Coronary artery (tissue), 2 donors: ENCODE measurements at regions not wholly inside any gene's neighbourhood (a gene's known extent, or its start where the extent isn't known, plus 50 kb on each side); places are given as distances from the start of the nearest gene placed in this dataset.

Experiments
- DNase-seq: peaks from one replicate; pipeline ENCODE4 v3.0.0-alpha.2; 2017; ENCODE audit warnings: low spot score
- H3K27ac ChIP-seq, 2 donors: fragments of 200-600 bp; sonication (generic); one replicate each; pipeline ENCODE4 v1.5.1; 2016 to 2019
- H3K4me3 ChIP-seq: fragments of 200-600 bp; sonication (generic); 2 replicates; pipeline ENCODE4 v1.5.1; 2016; ENCODE audit warnings: mild to moderate bottlenecking, moderate library complexity
- TF ChIP-seq, protein P1 (sequence below): fragments of 200-600 bp; sonication (generic); IDR thresholded peaks from one replicate; pipeline ENCODE4 v1.5.1; 2019; ENCODE audit warnings: antibody characterized with exemption

DNA sequence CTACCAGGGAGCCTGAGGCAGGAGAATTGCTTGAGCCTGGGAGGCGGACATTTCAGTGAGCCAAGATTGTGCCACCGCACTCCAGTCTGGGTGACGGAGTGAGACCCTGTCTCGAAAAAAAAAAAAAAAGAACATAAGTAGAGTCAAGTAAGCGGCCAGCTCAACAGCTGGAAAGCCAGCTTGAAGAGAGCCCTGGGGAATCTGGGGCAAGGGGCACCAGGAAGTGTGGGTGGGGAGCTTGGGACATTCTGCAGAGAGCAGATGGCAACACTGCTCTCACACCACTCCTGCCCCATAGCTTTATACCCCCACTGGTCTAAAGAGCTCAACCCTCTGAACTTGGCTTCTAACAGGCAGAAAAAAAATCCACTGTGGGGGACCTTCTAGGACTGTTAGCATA, 505.6 kb downstream of the BUD13 start:
- DNase-seq: no peak
- TF ChIP-seq, protein P1, sequence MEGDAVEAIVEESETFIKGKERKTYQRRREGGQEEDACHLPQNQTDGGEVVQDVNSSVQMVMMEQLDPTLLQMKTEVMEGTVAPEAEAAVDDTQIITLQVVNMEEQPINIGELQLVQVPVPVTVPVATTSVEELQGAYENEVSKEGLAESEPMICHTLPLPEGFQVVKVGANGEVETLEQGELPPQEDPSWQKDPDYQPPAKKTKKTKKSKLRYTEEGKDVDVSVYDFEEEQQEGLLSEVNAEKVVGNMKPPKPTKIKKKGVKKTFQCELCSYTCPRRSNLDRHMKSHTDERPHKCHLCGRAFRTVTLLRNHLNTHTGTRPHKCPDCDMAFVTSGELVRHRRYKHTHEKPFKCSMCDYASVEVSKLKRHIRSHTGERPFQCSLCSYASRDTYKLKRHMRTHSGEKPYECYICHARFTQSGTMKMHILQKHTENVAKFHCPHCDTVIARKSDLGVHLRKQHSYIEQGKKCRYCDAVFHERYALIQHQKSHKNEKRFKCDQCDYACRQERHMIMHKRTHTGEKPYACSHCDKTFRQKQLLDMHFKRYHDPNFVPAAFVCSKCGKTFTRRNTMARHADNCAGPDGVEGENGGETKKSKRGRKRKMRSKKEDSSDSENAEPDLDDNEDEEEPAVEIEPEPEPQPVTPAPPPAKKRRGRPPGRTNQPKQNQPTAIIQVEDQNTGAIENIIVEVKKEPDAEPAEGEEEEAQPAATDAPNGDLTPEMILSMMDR: no peak
- Histone ChIP-seq H3K27ac (no peak overlapping the region), H3K4me3 (no peak overlapping the region)

DNA sequence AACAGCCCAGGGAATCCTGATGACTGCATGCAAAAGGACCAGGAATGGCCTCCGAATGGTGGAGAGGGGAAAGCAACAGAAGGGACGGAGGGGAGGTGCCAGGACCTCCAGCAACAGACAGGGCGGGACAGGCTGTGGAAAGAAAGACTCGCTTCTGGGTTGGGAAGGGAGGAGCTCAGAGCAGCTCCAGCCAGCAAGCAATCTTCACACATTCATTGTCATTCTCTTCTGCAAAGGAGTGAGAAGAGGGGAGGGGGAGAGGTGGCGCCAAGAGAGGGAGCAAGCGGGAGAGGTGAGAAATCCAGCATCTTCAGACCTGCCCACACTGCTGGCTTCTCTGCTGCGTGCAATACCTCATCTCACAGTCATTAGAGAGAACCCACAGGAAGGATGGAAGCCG, 509.0 kb downstream of the BUD13 start:
- TF ChIP-seq, protein P1: no peak
- no peak for DNase-seq
- Histone ChIP-seq H3K27ac (no peak overlapping the region), H3K4me3 (no peak overlapping the region)

DNA sequence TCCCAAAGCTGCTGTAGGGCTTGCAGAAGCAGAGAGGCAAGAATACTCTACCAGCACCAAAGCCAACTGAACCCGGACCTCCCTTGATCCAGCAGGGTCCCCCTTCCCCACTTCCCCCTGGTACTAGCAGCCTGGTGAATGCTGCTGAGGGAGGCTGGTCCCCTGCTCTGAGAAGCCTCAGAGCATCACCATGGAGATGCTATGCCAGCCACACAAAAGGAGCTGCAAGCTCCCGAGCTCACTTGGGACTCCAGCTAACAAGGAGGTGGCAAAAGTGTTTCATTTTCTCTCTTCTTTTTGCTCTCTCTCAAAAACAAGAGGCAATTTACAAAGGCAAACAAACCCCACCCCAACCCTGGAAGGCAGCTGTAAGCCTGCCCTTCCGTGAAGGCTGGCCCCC, 509.8 kb downstream of the BUD13 start:
- Histone ChIP-seq H3K27ac (no peak overlapping the region), H3K4me3 (no peak overlapping the region)
- DNase-seq: no peak
- TF ChIP-seq, protein P1: no peak

DNA sequence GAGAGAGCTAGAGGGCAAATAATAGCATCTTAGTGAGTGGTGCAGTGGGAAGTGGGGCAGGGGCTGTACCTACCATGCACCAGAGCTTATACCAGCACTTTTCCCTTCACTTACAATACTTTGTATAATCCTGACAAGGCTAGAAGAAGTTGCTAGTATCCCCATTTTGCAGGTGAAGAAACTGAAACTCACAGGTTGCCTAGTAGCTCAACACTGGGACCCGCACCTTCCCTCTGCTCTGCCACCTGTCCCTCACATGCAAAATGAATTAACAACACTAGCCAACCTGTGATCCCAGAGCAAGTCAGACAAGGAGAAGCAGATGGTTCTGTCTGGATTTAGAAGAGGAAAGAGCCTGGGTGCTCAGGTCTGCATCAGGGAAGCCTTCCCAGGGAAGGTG, 510.4 kb downstream of the BUD13 start:
- Histone ChIP-seq H3K27ac (no peak overlapping the region), H3K4me3 (no peak overlapping the region)
- no peak for DNase-seq
- TF ChIP-seq, protein P1: no peak

DNA sequence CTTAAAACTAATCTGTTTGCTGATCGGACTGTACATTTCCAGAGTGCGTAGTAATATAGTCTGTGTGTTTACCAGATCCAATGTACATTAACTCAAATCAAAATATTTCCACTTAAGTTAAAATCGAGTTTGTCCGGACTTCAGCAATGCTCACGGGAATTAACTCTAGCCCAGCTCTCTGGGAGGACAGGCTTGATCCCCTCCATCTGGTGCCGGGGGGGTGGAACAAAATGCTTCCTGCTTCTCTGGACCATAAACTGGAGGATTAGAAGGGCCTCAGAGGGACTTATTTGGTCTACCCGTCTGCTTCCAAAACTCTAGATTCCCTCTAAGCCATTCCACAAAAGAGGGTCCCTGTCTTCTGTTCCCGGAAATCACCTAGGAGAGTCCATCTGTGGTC, 511.2 kb downstream of the BUD13 start:
- Histone ChIP-seq H3K27ac (no peak overlapping the region), H3K4me3 (no peak overlapping the region)
- DNase-seq: no peak
- TF ChIP-seq, protein P1: no peak

DNA sequence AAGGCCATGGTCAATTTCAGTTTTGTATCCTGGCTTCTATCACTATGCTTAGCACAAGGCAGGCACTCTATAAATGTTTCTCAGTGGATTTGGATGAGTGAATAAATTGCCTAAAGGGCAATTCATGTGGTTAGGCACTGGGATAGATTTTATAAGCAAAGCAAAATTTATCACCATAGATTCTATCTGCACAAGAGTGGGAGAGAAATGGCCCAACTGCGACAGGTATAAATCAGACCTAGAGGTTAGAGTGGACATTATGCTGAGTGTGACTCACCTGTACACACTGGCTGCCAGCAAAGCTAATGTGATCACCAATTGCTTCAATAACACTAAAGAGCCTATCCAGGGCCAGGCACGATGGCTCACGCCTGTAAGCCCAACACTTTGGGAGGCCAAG, 514.0 kb downstream of the BUD13 start:
- Histone ChIP-seq H3K27ac (no peak overlapping the region), H3K4me3 (no peak overlapping the region)
- TF ChIP-seq, protein P1: no peak
- no peak for DNase-seq

DNA sequence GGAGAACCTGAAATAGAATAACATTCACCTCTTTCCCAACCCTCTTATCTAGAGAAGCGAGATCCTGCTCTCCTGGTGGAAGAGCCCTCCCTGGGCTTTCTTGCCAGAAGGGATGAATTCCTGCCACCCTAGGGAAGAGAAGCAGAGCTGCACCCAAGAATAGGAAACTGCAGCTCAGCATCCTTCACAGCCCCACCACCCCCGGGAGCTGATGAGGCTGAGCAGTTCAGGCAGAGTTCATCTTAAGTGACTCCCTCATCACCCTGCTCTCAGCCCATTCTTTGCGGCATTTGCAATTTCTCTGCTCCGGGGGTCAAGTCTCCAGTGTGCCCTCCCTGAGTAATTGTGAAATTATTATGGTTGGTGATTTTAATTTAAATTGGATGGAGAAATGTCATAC, 514.9 kb downstream of the BUD13 start:
- DNase-seq: no peak
- TF ChIP-seq, protein P1: no peak
- H3K27ac ChIP-seq: no peak overlapping the region
- H3K4me3 ChIP-seq: no peak overlapping the region
